AG09319 (cell line): ENCODE measurements at regions not wholly inside any gene's neighbourhood (a gene's known extent, or its start where the extent isn't known, plus 50 kb on each side); places are given as distances from the start of the nearest gene placed in this dataset.

Source experiments
- DNase-seq: peaks from one replicate; pipeline ENCODE4 v3.0.0-alpha.2; 2010; ENCODE audit warnings: low read depth; ENCODE audit errors: extremely low read depth
- TF ChIP-seq, protein P1 (sequence below): IDR thresholded peaks from 2 replicates; pipeline ENCODE4 v1.5.1; 2011; ENCODE audit warnings: low read depth, mild to moderate bottlenecking, inconsistent platforms, low read length, moderate library complexity

- DNase-seq: no peak
- TF ChIP-seq, protein P1, sequence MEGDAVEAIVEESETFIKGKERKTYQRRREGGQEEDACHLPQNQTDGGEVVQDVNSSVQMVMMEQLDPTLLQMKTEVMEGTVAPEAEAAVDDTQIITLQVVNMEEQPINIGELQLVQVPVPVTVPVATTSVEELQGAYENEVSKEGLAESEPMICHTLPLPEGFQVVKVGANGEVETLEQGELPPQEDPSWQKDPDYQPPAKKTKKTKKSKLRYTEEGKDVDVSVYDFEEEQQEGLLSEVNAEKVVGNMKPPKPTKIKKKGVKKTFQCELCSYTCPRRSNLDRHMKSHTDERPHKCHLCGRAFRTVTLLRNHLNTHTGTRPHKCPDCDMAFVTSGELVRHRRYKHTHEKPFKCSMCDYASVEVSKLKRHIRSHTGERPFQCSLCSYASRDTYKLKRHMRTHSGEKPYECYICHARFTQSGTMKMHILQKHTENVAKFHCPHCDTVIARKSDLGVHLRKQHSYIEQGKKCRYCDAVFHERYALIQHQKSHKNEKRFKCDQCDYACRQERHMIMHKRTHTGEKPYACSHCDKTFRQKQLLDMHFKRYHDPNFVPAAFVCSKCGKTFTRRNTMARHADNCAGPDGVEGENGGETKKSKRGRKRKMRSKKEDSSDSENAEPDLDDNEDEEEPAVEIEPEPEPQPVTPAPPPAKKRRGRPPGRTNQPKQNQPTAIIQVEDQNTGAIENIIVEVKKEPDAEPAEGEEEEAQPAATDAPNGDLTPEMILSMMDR: no peak
Observed at GRCh38 chr14:26926585-26926984, 328.8 kb upstream of the NOVA1 start.

- TF ChIP-seq, protein P1: no peak
- DNase-seq: no peak
Observed at GRCh38 chr14:26928019-26928418, 330.2 kb upstream of the NOVA1 start.

GRCh38 chr14:26929361-26929760 lies 331.5 kb upstream of the NOVA1 start:
- TF ChIP-seq, protein P1: no peak
- no peak for DNase-seq

GRCh38 chr14:26930576-26930975 lies 332.7 kb upstream of the NOVA1 start:
- no peak for DNase-seq
- TF ChIP-seq, protein P1: no peak

GRCh38 chr14:26932606-26933005 lies 334.8 kb upstream of the NOVA1 start:
- DNase-seq: no peak
- TF ChIP-seq, protein P1: no peak

GRCh38 chr14:26933431-26933830 lies 335.6 kb upstream of the NOVA1 start:
- TF ChIP-seq, protein P1: no peak
- no peak for DNase-seq

GRCh38 chr14:26934151-26934550 lies 336.3 kb upstream of the NOVA1 start:
- TF ChIP-seq, protein P1: no peak

More at GRCh38 chr14:26934151-26934550, 336.3 kb upstream of the NOVA1 start:
- DNase-seq: no peak
